Activated B cell treated with CpG ODN at 0.5 μM for 24 hours (primary cell): ENCODE measurements at regions not wholly inside any gene's neighbourhood (a gene's known extent, or its start where the extent isn't known, plus 50 kb on each side); places are given as distances from the start of the nearest gene placed in this dataset.
"Not testable (repeated sequence)": the region's sequence is repeated elsewhere in the genome, so short reads cannot be mapped to it uniquely, and the experiment has no call there.

Source experiments
- ATAC-seq: fragments of 200-7000 bp; cut with Tn5 transposase; one replicate; pipeline ENCODE4 v1.10.0; 2021; ENCODE audit warnings: low read depth, mild to moderate bottlenecking, moderate library complexity
- CTCF ChIA-PET: fragments of 350-600 bp; sonication (Branson Sonifier 250); formaldehyde crosslinking; loops from one replicate; lab custom pipeline; 2021; ENCODE audit warnings: antibody characterized with exemption; lab: Charles Lee
- POLR2A ChIA-PET: fragments of 350-600 bp; sonication (Branson Sonifier 250); formaldehyde crosslinking; loops from one replicate; lab custom pipeline; 2021; ENCODE audit warnings: antibody characterized with exemption; lab: Charles Lee
- DNase-seq: peaks from one replicate; pipeline ENCODE4 v3.0.0; 2022
- H3K27ac Mint-ChIP-seq: one replicate; pipeline ENCODE4 v1.8.0; 2020; ENCODE audit warnings: mixed read lengths
- H3K27me3 Mint-ChIP-seq: one replicate; pipeline ENCODE4 v1.8.0; 2021; ENCODE audit warnings: mixed read lengths
- H3K36me3 Mint-ChIP-seq: one replicate; pipeline ENCODE4 v1.8.0; 2021; ENCODE audit warnings: low read depth, mixed read lengths
- H3K4me1 Mint-ChIP-seq: one replicate; pipeline ENCODE4 v1.8.0; 2021; ENCODE audit warnings: mixed read lengths
- H3K4me3 Mint-ChIP-seq: one replicate; pipeline ENCODE4 v1.8.0; 2020; ENCODE audit warnings: mild to moderate bottlenecking, mixed read lengths
- H3K9me3 Mint-ChIP-seq: one replicate; pipeline ENCODE4 v1.8.0; 2020; ENCODE audit warnings: mixed read lengths
- intact Hi-C: fragments of 100-400 bp; cut with micrococcal nuclease; formaldehyde crosslinking; loops from one replicate; pipeline ENCODE4 v1.15.1; 2024
- TF ChIP-seq, protein P1 (sequence below): fragments of 200-600 bp; IDR thresholded peaks from one replicate; pipeline ENCODE4 v1.8.0; 2022; ENCODE audit warnings: antibody characterized with exemption, mild to moderate bottlenecking

DNA sequence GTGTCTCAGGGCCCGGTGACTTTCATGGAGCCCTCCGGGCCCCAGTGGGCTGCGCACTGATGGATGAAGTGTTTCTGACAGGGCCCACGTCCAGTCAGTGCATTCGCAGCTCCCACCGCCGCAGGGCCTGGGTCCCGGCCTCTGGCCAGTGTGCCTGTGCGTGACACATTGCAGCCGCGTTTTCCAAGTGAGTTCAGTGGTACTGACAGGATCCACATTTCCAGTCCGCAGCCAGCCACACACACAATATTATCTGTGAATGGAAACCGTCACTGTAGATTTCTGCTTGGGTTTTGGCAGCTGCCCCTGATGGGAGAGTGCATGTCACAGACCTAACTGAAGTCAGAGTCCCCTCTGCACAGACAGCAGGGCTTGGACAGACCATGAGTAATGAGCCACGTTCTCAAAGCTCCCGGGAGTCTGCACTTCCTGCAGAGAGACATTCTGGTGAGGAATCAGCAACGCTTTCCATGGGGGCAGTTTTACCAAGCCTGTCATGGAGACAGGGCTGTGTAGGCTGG is 171.4 kb downstream of the MYLK4 start:
- Mint-ChIP-seq H3K4me3 (no peak overlapping the region), H3K27ac (no peak overlapping the region), H3K4me1 (no peaks in the 10 kb centered on the region), H3K27me3 (peaks cover 17% of the 10 kb centered on the region), H3K9me3 (peaks cover 15% of the 10 kb centered on the region), H3K36me3 (no peaks in the 10 kb centered on the region)
- intact Hi-C loops = no loop called here
- CTCF ChIA-PET = no interaction called here
- POLR2A ChIA-PET = no interaction called here
- ATAC-seq = no peak
- TF ChIP-seq, protein P1, sequence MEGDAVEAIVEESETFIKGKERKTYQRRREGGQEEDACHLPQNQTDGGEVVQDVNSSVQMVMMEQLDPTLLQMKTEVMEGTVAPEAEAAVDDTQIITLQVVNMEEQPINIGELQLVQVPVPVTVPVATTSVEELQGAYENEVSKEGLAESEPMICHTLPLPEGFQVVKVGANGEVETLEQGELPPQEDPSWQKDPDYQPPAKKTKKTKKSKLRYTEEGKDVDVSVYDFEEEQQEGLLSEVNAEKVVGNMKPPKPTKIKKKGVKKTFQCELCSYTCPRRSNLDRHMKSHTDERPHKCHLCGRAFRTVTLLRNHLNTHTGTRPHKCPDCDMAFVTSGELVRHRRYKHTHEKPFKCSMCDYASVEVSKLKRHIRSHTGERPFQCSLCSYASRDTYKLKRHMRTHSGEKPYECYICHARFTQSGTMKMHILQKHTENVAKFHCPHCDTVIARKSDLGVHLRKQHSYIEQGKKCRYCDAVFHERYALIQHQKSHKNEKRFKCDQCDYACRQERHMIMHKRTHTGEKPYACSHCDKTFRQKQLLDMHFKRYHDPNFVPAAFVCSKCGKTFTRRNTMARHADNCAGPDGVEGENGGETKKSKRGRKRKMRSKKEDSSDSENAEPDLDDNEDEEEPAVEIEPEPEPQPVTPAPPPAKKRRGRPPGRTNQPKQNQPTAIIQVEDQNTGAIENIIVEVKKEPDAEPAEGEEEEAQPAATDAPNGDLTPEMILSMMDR = no peak
- DNase-seq = no peak

DNA sequence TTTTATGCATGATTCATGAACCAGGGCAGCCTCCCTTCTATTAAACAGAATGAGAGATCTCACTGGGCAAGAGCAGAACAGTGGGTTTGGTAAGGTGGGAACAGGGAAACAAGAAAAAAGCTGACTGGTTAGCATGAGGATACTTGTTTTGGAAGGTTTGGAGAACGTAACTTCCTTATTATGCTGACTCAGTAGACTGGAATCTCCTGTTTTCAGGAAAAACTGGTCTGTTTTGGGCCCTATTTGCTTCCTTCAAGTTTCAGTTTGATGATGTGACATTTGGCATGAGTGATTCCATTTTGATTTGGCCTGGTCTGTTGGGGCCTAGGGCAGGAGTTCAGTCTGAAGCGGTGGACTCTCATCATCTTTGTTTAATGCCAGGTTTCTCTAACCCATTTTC is 172.0 kb downstream of the MYLK4 start:
- Mint-ChIP-seq H3K9me3 (peaks cover 15% of the 10 kb centered on the region), H3K27me3 (peaks cover 17% of the 10 kb centered on the region), H3K27ac (no peak overlapping the region), H3K4me3 (no peak overlapping the region), H3K36me3 (no peaks in the 10 kb centered on the region), H3K4me1 (no peaks in the 10 kb centered on the region)
- ChIA-PET POLR2A (no interaction called here), CTCF (no interaction called here)
- no peak for DNase-seq
- intact Hi-C loops = no loop called here
- TF ChIP-seq, protein P1 = no peak
- ATAC-seq = no peak

DNA sequence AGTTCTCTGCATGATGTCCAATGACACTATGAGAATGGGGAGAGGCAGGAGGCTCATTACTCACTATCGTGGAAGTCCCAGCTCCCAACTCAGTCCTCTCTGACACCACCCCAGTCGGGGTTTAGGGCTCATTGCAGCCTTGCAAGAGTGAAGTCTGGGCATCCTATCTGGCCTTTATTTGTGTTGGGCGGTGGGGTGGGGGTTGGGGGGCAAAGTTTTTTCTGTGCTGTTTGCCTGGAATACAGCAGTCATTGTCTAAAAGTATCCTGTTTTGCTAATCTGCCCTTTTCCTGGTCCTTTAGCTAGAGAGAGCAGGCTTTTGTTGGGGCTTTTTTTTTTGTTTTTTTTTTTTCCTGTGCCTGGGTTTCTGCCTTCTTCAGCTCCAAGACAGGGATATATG is 174.2 kb downstream of the MYLK4 start:
- ChIA-PET CTCF (no interaction called here), POLR2A (no interaction called here)
- DNase-seq (no peak), ATAC-seq (no peak)
- Mint-ChIP-seq H3K4me1 (no peaks in the 10 kb centered on the region), H3K36me3 (no peaks in the 10 kb centered on the region), H3K27ac (no peak overlapping the region), H3K4me3 (no peak overlapping the region), H3K27me3 (peaks cover 13% of the 10 kb centered on the region), H3K9me3 (peaks cover 13% of the 10 kb centered on the region)
- TF ChIP-seq, protein P1 = no peak
- intact Hi-C loops = no loop called here

DNA sequence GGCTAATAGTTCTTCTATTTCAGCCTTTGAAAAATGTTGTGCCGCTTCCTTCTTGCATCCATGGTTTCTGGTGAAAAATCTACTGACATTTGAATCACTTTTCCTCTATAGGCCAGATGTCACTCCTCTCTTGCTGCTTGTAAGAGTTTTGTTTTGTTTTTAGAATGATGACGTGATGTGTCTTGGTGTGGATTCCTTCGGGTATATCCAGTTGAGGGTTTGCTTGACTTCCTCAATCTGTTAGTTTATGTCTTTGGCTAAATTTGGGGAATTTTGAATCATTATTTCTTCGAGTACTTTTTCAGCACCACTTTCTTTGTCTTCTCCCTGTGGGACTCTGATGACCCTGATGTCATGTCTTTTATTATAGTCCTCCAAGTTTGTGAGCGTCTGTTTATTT is 175.5 kb downstream of the MYLK4 start:
- peaks cover 11% of the 10 kb centered on the region for H3K27me3 Mint-ChIP-seq
- H3K4me1 Mint-ChIP-seq = no peaks in the 10 kb centered on the region
- intact Hi-C loops = no loop called here
- TF ChIP-seq, protein P1 = no peak
- POLR2A ChIA-PET = no interaction called here
- peaks cover 13% of the 10 kb centered on the region for H3K9me3 Mint-ChIP-seq
- ATAC-seq = no peak
- H3K4me3 Mint-ChIP-seq = no peak overlapping the region
- H3K27ac Mint-ChIP-seq = no peak overlapping the region
- no peak for DNase-seq
- CTCF ChIA-PET = no interaction called here
- H3K36me3 Mint-ChIP-seq = no peaks in the 10 kb centered on the region

DNA sequence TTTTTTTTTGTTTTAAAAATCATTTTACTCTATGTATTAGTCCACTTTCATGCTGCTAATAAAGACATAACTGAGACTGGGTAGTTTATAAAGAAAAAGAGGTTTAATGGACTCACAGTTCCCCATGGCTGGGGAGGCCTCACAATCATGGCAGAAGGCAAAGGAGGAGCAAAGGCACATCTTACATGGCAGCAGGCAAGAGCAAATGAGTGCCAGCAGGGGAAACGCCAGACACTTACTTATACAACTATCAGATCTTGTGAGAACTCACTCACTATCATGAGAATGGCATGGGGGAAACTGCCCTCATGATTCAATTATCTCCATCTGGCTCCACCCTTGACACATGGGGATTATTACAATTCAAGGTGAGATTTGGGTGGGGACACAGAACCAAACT is 181.3 kb downstream of the MYLK4 start:
- ATAC-seq, intact Hi-C loops, POLR2A ChIA-PET, DNase-seq, CTCF ChIA-PET, H3K4me3 Mint-ChIP-seq, H3K4me1 Mint-ChIP-seq, H3K27me3 Mint-ChIP-seq, H3K9me3 Mint-ChIP-seq, H3K36me3 Mint-ChIP-seq, H3K27ac Mint-ChIP-seq: not testable (repeated sequence)

DNA sequence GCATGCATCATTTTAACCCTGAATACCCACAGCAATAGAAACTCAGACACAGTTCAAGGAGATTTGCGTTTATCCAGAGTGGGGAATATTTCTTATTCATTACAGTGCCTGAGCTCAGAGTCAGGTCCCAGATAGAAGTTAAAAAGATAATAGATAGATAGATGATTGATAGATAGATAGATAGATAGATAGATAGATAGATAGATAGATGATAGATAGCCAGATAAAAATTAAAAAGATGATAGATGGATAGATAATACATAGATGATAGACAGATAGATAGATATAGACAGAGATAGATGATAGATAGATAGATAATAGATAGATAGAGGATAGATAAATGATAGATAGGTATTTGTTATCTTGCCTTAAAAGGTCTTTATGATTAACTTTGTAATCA is 184.7 kb downstream of the MYLK4 start:
- H3K9me3 Mint-ChIP-seq = no peaks in the 10 kb centered on the region
- intact Hi-C loops = loop anchor here (1.0 kb wide), 1 partner anchor 8 kb away; no protein-coding TSS in a partner anchor
- H3K4me3 Mint-ChIP-seq = no peak overlapping the region
- no peak overlapping the region for H3K27ac Mint-ChIP-seq
- no peaks in the 10 kb centered on the region for H3K36me3 Mint-ChIP-seq
- H3K4me1 Mint-ChIP-seq = peaks cover 3% of the 10 kb centered on the region
- peaks cover 1% of the 10 kb centered on the region for H3K27me3 Mint-ChIP-seq
- ChIA-PET CTCF (no interaction called here), POLR2A (no interaction called here)
- TF ChIP-seq, protein P1 = no peak
- DNase-seq (no peak), ATAC-seq (no peak)
